NB4 (cell line): ENCODE measurements at regions not wholly inside any gene's neighbourhood (a gene's known extent, or its start where the extent isn't known, plus 50 kb on each side); places are given as distances from the start of the nearest gene placed in this dataset.

Experiments
- DNase-seq: peaks from one replicate; pipeline ENCODE4 v3.0.0; 2010; ENCODE audit warnings: low read depth
- H3K4me3 ChIP-seq: one replicate; pipeline ENCODE4 v1.5.1; 2011; ENCODE audit warnings: mild to moderate bottlenecking, low read depth, low read length, moderate library complexity
- CTCF ChIP-seq: IDR thresholded peaks from one replicate; pipeline ENCODE4 v1.5.1; 2012; ENCODE audit warnings: low read depth, low read length
- MAX ChIP-seq: IDR thresholded peaks from 2 replicates; pipeline ENCODE4 v1.6.1; 2011; ENCODE audit warnings: low read depth, low read length
- MYC ChIP-seq: IDR thresholded peaks from 2 replicates; pipeline ENCODE4 v1.6.1; 2011; ENCODE audit warnings: low read depth, low read length
- POLR2A ChIP-seq: IDR thresholded peaks from 2 replicates; pipeline ENCODE4 v1.6.1; 2011; ENCODE audit warnings: mild to moderate bottlenecking; ENCODE audit not compliant: insufficient read length; ENCODE audit errors: extremely low read depth

GRCh38 chr17:69898601-69899000 is 176.4 kb upstream of the KCNJ16 start:
- TF ChIP-seq CTCF = no peak
- no peak for TF ChIP-seq MYC
- no peak for TF ChIP-seq POLR2A
- TF ChIP-seq MAX = no peak
- H3K4me3 ChIP-seq = no peak overlapping the region
- DNase-seq = no peak

GRCh38 chr17:69900101-69900500 is 174.9 kb upstream of the KCNJ16 start:
- no peak for TF ChIP-seq POLR2A
- no peak for TF ChIP-seq CTCF
- no peak for TF ChIP-seq MAX
- no peak for TF ChIP-seq MYC
- no peak for DNase-seq

GRCh38 chr17:69900829-69901228 is 174.2 kb upstream of the KCNJ16 start:
- TF ChIP-seq POLR2A (no peak), MAX (no peak), MYC (no peak), CTCF (no peak)
- no peak for DNase-seq
- no peak overlapping the region for H3K4me3 ChIP-seq

More at GRCh38 chr17:69900101-69900500, 174.9 kb upstream of the KCNJ16 start:
- H3K4me3 ChIP-seq = no peak overlapping the region

- no peak overlapping the region for H3K4me3 ChIP-seq
- TF ChIP-seq CTCF (no peak), MAX (no peak), POLR2A (no peak), MYC (no peak)
- no peak for DNase-seq
These were observed 168.7 kb upstream of the KCNJ16 start for GRCh38 chr17:69906306-69906705.

- DNase-seq = no peak
- no peak overlapping the region for H3K4me3 ChIP-seq
- TF ChIP-seq POLR2A (no peak), MAX (no peak), CTCF (no peak), MYC (no peak)
These were observed 167.7 kb upstream of the KCNJ16 start for GRCh38 chr17:69907132-69907847.
